Medulla oblongata (tissue), 1 donor: ENCODE measurements at regions not wholly inside any gene's neighbourhood (a gene's known extent, or its start where the extent isn't known, plus 50 kb on each side); places are given as distances from the start of the nearest gene placed in this dataset.

ENCODE experiments used
- DNase-seq: peaks from one replicate; pipeline ENCODE4 v3.0.0-alpha.2; 2015; ENCODE audit errors: extremely low spot score

DNA sequence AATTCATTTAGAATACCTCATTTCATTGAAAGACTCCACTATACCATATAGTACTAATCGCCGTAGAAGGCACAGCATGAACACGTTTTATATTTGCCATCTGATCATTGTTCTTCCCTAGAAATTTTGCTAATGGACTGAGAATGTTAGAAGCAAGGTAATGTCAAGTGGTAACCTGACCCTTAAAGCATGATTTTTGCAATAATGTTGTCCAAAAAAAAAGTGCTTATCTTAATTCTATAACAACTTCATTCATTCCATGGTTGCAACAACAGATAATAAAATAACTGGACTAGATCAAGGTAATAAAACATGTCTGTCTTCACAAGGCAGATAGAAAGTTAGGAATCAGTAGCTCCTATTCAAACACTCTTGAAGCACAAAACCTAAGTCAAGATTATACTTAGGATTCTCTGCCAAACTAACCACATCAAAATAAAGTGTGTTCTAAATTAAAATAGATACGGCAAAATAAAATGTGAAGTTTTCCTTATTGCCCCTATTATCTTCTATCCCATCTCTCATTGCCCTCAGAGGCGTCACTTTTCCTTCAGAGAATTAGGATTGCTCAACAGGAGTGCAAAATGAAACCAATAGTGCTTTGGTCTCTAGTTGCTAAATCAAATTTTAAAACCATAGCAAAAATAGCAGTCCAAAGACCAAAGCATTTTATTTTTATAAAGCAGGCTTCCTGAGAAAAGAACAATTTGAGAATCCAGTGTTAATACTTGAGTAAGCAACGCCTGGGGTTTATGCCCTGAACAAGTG lies 317.4 kb upstream of the UBE2E2 start:
- DNase-seq: no peak

DNA sequence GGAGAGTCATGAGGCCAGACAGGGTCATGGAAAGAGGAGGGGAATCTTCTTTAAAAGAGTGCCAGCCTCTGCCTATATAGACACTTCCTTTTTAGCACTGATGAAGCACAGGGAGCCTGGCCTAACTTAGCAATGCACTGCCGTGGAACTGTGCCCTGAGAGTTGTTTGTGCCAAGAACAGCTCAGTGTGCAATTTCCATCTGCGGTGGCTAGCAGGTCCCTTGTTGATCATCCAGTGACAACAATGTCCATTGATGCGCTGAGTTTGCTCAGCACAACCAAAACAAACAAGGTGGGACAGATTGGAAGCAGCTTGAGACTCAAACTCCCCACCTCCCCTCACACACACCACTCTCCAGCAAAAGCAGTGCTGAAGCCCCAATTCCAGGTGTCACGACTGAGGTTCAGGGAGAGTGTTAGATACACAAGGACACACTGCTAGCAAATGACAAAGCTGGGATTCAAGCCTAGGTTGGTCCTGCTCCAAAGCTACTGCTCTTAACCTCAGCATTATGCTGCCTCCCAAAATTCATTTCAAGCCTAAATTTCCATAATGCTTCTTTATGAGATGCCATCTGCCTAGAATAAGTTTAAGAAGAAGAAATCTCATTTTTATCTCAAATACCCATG lies 316.6 kb upstream of the UBE2E2 start:
- peak; percentile 34 for DNase-seq

DNA sequence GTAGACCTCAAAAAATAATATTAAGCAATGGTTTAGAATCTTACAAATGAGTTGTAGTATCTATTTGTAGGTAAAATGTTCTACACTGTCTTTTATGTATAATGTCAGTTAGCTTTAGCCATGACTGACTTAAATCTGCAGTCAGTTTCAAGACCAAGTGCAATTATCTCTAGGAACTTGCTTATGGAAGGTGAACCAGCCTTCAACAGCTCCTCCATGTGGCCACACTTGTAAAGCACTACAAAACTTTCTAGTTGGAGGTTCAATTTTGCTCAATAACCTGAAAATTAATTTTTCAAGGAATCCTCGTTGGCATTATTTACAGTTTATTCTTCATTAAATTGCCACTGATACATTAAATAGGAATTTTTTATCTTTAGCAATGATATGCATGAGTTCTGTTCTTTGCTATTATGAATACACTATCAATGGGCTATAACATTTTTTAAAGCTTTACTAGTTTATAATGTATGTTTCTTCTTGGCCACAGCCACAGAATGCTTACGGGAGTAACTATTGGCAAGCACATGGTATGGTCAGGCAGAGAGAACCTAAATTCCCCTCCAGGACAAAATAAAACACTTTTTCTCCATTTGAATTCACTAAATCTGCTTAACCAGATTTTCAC lies 315.3 kb upstream of the UBE2E2 start:
- peak; percentile 39 for DNase-seq

DNA sequence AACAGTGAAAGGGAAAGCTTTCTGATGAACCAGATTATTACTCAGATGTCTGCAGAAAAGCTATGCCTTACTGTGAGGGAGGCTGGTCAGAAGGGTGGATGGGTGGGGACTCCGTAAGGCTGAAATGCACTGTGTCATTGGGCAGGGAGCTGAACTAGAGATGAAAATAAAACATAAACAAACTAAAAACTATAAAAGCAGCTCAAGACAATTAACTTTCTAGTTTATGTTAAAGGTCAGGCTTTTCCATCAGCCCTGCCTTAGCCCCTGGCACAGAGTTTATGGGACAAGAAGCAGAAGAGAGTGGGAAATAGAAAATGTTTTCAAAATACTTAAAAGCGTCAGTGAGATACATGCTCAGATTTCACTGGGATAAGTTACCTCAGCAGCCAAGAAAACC lies 310.0 kb upstream of the UBE2E2 start:
- DNase-seq: no peak

DNA sequence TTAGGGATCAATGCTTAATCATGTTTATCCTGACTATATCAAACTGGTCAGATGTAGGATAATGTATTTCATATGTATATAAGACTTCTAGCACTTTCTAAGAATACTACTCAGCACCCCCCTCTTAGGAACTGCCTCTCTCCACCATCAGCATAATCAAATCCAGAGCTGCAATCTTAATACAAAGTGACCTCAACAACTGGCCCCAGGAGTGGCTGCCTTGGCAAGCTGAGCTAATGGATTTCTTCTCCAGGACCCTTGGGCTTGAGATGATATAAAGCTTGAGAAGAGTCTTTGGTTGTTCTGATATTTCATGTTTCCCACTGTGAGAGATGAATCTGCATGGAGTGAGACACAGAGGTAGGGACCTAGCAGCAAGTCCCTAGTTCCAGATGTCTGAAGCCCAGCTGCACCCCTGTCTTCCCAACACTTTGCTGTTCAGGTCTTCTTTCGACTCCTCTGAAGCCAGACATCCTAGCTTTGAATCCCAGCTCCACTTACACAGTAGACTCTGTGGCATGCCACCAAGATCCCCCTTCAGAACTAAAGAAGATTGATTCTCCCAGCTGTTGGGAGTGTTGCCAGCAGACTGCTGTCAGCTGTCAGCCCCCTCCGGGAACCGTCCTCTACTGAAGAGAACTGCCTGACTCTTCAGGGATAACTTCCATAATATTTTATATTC lies 309.3 kb upstream of the UBE2E2 start:
- no peak for DNase-seq

DNA sequence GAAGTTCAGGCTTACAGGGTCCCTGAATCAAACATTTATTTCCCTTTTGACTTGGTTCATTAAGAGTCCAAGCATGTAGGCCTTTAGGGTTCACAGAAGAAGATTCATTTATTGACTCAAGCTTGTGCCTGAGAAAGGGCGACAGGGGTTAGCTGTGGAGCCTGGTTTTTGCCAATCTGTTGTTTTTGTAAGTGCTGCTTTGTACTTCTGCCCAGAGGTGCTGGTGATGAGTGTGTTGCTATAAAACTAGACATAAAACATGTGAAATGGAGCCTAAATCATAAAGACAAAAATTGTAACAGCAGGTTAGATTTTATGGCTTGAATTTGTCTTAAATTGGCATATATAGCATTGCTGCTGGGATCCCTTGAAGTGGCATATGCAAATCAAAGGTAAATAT lies 308.3 kb upstream of the UBE2E2 start:
- DNase-seq: no peak

DNA sequence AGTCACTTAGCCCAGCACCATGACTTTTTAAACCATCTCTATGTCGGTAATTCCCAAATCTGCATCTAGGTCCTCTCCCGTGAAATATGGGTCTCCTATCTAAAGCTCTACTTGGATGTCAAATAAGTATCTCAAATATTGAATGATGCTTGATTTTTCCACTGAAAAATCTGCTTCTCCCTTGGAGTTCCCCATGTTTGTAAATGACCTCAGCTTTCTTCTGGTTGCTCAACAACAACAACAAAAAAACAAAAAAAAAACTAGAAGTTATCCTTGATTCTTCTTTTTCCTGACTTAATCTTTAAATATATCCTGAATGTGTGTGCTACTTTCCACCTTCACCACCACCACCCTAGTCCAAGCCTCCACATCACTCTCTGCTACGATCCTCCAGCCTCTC lies 307.5 kb upstream of the UBE2E2 start:
- DNase-seq: no peak

DNA sequence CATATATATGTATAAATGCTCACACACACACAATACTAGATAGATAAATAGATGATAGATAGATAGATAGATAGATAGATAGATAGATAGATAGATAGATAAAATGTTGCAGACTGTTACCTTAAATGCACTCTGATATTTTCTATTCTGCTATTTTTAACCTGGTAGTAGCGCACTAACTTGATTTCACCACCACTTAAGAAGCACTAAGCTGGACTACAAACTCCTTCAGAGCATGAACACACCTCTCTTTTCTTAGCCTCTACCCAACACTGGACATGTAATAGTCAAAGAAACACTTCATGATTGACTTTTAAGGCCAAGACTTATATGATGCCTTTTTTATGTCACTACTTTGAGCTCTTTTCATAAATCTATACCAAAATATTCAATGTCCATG lies 304.6 kb upstream of the UBE2E2 start:
- DNase-seq: no peak

DNA sequence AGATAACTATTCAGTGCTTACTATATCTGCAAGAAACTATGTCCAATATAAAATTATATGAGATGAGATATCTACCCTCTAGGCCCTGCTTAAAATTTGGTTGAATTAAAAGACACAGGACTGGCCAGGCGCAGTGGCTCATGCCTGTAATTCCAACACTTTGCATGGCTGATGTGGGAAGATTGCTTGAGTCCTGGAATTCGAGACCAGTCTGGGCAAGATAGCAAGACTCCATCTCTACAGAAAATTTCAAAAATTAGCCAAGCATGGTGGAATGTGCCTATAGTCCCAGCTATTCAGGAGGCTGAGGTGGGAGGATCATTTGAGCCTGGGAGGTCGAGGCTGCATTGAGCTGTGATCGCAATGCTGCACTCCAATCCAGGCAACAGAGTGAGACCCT lies 303.7 kb upstream of the UBE2E2 start:
- DNase-seq: no peak

DNA sequence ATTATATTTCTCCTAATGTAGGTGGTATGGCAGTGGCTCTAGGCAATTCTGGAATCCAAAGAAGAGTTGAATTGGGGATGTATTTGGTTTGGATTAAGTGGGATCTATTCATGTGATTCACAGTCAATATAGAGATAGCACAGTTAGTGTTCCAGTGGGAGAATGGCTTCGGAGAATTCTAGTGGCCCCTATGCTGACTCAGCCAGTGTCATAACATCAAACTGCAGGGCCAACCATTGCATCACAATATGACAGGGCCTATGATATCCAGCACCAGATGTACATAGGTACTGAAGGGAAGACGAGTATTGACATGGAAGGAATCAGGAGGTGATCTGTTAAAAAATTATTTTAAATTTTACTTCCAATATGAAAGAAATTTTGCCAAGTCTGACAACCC lies 302.8 kb upstream of the UBE2E2 start:
- no peak for DNase-seq

DNA sequence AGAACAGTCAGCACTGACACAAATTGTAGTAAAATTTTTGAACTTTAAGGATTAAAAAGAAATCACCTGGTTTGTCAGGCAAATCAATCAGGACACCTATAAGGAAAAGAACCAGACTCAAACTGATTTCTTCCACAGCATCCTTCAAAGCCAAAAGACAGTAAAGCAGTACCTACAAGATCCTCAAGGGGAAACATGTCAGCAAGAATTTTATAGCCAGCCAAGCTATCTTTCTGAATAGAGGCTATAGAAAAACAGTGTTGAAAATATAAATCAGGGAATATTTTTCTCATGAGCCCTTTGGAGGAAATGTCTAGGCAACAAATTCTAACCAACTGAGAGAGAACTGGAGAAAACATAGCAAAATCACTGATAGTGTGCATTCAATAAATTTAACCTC lies 301.4 kb upstream of the UBE2E2 start:
- no peak for DNase-seq

DNA sequence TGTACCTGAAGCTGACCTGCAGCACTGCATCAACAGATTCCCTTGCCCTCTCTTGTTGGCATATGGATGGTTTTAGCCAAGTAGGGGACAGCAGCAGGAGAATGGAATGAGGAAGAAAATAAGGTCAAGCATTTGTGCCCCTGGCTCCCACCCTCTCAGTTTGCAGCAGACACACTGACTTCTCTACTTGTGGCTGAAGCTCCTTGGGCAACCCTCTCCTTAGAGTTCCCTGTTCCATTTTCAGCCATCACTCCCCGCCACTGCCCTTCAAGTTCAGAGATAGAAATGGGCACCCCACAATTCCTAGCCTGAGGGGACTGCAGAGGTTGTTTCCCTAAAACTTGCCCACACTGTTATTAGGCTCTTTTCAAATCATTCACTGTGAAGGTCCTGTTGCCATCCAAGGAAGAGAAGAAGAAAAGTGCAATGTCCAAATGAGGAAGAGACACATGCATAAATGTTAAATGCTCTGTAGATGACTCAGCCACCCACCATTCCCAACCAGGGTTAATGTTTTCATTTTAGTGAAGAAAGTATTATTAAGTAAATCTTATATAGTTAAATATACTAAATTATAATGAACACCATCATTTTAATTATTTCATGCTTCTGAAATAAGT lies 295.9 kb upstream of the UBE2E2 start:
- DNase-seq: no peak

DNA sequence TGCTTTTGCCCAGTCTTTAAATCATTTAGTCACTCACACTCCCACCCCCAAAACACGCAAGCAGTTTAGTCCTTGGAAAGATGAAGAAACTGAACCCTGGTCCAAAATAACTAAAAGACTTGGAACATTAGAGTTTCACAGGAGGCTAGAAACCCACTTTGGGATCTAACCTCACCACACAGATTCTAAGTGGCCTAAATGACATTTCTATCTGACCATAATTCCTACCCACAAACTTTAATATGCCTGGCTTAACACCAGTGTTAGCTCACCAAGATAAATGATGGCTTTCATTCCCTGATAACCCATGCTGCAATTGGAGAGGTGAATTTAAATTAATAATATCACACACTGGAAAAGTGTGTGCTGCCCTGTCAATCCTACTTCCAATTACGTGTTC lies 295.3 kb upstream of the UBE2E2 start:
- DNase-seq: no peak

DNA sequence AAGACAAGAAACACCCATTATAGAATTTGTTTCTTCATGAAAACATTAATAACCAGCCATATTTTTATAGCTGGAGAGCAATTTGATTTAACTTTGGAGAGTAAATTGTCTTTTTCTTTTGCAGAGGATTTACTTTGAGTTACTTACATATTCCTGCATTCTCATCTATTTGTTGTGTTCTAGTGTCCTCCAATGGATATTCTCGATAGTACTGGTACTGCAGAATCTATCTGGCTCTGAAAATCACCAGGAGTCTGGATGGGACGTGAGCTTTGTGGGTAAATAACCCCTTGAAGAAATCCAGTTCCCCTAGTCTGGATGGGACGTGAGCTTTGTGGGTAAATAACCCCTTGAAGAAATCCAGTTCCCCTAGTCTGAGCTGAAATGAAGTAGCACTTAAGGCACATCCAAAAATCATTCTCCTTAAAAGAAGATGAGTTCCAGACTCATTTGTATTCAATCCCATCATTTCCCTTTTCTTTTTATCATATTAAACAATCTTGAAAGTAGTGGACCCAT lies 294.1 kb upstream of the UBE2E2 start:
- DNase-seq: no peak

DNA sequence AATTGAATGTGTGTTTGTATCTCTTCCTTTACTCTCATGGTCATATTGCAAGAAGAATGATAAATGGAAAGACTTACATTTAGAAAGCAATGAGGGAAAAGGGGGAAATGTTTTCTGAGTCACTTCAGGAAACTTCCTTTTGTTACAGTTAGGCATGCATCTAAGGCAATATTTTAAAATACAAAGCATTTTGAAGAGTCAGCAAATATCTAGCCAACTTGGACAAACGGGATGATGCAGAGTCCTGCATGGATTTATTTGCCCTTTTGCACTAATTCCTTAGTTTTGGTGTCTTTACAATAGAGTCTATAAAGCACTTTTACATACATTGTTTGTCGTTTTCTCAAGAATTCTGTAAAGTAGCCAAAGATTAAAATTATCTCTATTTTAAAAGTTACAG lies 286.2 kb upstream of the UBE2E2 start:
- DNase-seq: no peak

DNA sequence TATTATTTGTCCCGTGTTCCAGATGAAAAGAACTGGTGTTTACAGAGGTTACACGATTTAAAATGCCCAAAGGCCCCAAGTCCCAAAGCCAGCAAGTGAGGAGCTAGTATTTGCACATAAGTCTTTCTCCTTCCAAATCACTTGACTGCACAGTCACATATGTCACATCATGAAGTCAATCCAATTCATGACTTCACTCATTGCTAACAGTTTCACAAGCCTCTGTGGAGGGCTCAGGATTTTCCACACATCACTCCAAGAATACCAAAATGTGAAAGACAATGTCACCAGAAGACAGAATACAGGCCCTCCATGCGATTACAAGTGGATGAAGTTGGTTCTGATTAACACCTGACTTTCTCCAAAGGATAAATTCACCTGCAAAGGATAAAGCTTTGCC lies 283.1 kb upstream of the UBE2E2 start:
- DNase-seq: no peak

DNA sequence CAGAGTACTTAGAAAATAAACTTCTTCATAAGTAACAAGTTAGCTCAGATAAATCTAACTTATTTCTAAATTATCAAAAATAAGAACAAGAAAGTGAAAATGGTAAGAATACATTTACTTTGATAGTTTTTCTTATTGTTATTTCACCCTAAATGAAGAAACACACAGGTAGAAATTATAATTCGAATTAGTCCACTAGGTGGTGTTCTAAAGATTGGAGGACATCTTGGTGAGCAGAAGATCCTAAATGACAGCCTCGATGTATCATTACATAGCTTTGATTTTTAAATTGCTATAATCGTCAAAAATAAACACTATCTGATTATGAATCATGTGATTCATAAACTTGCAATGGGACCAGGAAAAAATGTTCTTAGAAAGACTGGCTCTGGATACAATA lies 280.8 kb upstream of the UBE2E2 start:
- peak; percentile 10 for DNase-seq

DNA sequence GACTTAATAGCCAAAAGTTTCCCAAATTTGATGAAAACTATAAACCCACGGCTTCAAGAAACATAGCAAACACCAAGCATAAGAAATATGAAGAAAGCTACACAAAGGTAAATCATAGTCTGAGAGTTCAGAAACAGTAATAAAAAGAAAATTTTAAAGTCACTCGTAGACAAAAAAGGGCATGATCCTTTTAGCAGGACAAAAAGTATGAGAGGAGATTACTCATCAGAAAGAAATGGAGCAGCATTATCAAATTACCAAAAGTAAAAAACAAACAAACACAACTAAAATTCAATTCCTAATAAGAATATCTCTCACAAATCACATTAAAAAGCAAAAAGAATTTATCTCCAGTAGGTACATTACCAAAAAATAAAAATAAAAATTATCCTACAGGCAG lies 279.4 kb upstream of the UBE2E2 start:
- DNase-seq: no peak

DNA sequence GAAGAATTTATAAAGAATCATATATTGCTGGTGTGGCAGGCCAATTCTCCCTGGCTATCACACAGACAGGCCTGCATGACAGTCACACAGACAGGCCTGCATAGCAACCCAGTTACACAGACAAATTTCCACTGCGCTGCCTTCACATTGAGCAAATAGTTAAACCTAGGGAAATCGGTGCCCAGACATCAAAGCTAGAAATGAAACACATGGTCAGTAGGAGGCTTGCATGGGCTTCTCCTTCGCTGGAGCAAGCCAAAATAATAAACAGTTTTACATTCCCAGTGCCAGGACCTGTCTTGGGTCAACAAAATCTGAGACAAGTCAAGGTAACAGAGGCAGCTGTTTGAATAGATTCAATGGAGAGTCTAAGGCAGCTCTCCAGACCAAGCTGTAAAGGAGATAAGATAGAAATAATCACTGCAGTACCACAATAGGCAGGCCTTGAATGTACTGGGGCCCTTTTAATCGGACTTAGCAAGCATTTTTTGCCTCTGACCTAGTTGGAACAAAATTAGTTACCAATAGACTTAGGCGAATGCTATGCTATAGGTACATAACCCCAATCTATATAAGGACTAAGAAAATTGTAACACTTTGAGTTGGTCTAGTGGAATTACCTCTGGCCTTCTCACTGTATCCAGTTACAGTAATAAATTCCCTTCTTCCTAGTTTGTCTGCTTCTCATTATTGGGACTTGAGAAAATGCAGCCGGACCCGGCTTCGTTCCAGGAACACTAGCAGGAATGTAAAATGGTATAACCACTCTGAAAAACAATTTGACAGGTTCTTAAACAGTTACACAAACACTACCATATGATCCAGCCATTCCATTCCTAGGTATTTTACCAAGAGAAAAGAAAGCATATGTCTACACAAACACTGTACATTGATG lies 274.7 kb upstream of the UBE2E2 start:
- DNase-seq: no peak

DNA sequence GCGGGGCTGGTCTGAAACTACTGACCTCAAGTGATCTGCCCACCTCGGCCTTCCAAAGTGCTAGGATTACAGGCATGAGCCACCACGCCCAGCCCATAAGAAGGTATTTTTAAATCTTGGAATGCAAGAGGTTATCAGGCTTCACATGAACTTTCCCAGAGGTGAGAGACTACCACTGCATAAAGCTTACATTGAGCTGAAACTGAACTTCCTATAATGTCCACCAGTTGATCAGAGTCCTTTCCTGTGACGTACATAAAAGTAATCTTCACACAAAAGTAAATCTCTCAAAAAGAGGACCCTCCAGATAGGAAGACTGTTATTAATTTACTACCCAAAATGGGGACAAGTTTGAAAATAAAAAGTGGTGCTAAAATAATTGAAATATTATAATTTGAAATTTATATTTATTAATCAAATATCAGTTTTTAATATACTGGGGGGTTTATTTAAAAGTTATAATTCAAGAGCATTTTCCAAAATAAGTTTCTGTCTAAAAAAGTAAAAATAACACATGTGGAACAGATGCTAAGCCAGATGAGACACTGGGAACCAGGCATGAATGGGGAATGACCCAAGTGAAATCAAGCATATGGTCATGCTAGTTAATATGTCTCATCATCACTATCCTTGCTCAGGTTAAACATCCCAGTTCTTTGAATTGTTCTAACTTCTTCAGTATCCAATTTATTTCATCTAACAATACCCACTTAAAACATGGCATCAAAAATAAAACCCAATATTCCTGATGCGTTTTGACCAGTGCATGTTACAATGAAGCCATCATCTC lies 269.9 kb upstream of the UBE2E2 start:
- no peak for DNase-seq
